Transverse colon (tissue), 4 donors: ENCODE measurements at regions not wholly inside any gene's neighbourhood (a gene's known extent, or its start where the extent isn't known, plus 50 kb on each side); places are given as distances from the start of the nearest gene placed in this dataset.

Source experiments
- CTCF ChIP-seq, 5 experiments: fragments of 200-600 bp in 3 of 5; fragments of 450-650 bp in 2 of 5; sonication (generic) in 3 of 5; IDR thresholded peaks; 1 replicate in 2 of 5; 2 replicates in 3 of 5; pipeline ENCODE4 v1.5.1; 2016 to 2017; ENCODE audit warnings: antibody characterized with exemption in 5 of 5, inconsistent platforms in 3 of 5, mild to moderate bottlenecking in 2 of 5, moderate library complexity in 1 of 5
- EP300 ChIP-seq: sonication (generic); formaldehyde crosslinking; IDR thresholded peaks from one replicate; pipeline ENCODE4 v1.6.1; 2017; ENCODE audit warnings: antibody characterized with exemption, low read depth
- POLR2A ChIP-seq: fragments of 450-650 bp; IDR thresholded peaks from one replicate; pipeline ENCODE4 v1.6.1; 2016; ENCODE audit warnings: antibody characterized with exemption, mild to moderate bottlenecking, moderate library complexity
- POLR2AphosphoS5 ChIP-seq, 3 donors: sonication (generic); formaldehyde crosslinking; IDR thresholded peaks; one replicate each; pipeline ENCODE4 v1.6.1; 2016; ENCODE audit warnings: antibody characterized with exemption in 3 of 3

- TF ChIP-seq CTCF (IDR thresholded peaks at IDR 0.05) = no peak
- no peak for TF ChIP-seq POLR2A
- no peak for TF ChIP-seq EP300
- TF ChIP-seq POLR2AphosphoS5 (IDR thresholded peaks at IDR 0.05) = no peak
These were observed 143.4 kb upstream of the MYLIP start for GRCh38 chr6:15985379-15985959.
